IgD-negative memory B cell (primary cell): ENCODE measurements at regions not wholly inside any gene's neighbourhood (a gene's known extent, or its start where the extent isn't known, plus 50 kb on each side); places are given as distances from the start of the nearest gene placed in this dataset.
A peak's percentile ranks its signal among the peaks of the same experiment; 100 is the strongest.

Experiments used
- H3K27ac Mint-ChIP-seq, 3 donors: one replicate each; pipeline ENCODE4 v1.8.0; 2020 to 2022; ENCODE audit warnings: mild to moderate bottlenecking in 3 of 3, mixed read lengths in 3 of 3, moderate library complexity in 1 of 3
- H3K27me3 Mint-ChIP-seq: one replicate; pipeline ENCODE4 v1.8.0; 2021; ENCODE audit warnings: mixed read lengths
- H3K36me3 Mint-ChIP-seq: one replicate; pipeline ENCODE4 v1.8.0; 2020; ENCODE audit warnings: mild to moderate bottlenecking, mixed read lengths
- H3K4me1 Mint-ChIP-seq, 3 donors: one replicate each; pipeline ENCODE4 v1.8.0; 2020 to 2022; ENCODE audit warnings: mixed read lengths in 3 of 3, mild to moderate bottlenecking in 1 of 3
- H3K4me3 Mint-ChIP-seq, 4 donors: one replicate each; pipeline ENCODE4 v1.8.0; 2020 to 2022; ENCODE audit warnings: mild to moderate bottlenecking in 4 of 4, mixed read lengths in 4 of 4, moderate library complexity in 3 of 4
- H3K9me3 Mint-ChIP-seq, 3 donors: one replicate each; pipeline ENCODE4 v1.8.0; 2020 to 2021; ENCODE audit warnings: mixed read lengths in 3 of 3, mild to moderate bottlenecking in 1 of 3

- H3K9me3 Mint-ChIP-seq: peaks cover 0 to 5% (median 0%) of the 10 kb centered on the region in 3 donors
- peaks cover 0 to 1% (median 1%) of the 10 kb centered on the region in 3 donors for H3K4me1 Mint-ChIP-seq
- no peak overlapping the region for H3K4me3 Mint-ChIP-seq
- H3K27ac Mint-ChIP-seq: no peak overlapping the region
- H3K36me3 Mint-ChIP-seq: no peaks in the 10 kb centered on the region
- H3K27me3 Mint-ChIP-seq: no peaks in the 10 kb centered on the region
These were observed 169.9 kb upstream of the SLC39A10 start for GRCh38 chr2:195486987-195487644.

- peaks cover 0 to 5% (median 0%) of the 10 kb centered on the region in 3 donors for H3K9me3 Mint-ChIP-seq
- peaks cover 0 to 1% (median 1%) of the 10 kb centered on the region in 3 donors for H3K4me1 Mint-ChIP-seq
- no peaks in the 10 kb centered on the region for H3K36me3 Mint-ChIP-seq
- no peaks in the 10 kb centered on the region for H3K27me3 Mint-ChIP-seq
- H3K27ac Mint-ChIP-seq: no peak overlapping the region
- H3K4me3 Mint-ChIP-seq: no peak overlapping the region
These were observed 170.5 kb upstream of the SLC39A10 start for GRCh38 chr2:195486520-195486919.

- Mint-ChIP-seq H3K27me3 (no peaks in the 10 kb centered on the region), H3K9me3 (peaks cover 0 to 12% (median 3%) of the 10 kb centered on the region in 3 donors), H3K4me1 (peaks cover 0 to 5% (median 2%) of the 10 kb centered on the region in 3 donors), H3K4me3 (no peak overlapping the region), H3K27ac (no peak overlapping the region), H3K36me3 (peaks cover 3% of the 10 kb centered on the region)
These were observed 175.0 kb upstream of the SLC39A10 start for GRCh38 chr2:195482010-195482409.

- no peak overlapping the region for H3K4me3 Mint-ChIP-seq
- peaks cover 3% of the 10 kb centered on the region for H3K36me3 Mint-ChIP-seq
These were observed 176.9 kb upstream of the SLC39A10 start for GRCh38 chr2:195480121-195480520.

GRCh38 chr2:195479407-195479806 lies 177.6 kb upstream of the SLC39A10 start:
- peaks cover 4% of the 10 kb centered on the region for H3K27me3 Mint-ChIP-seq
- no peak overlapping the region for H3K4me3 Mint-ChIP-seq
- peaks cover 0 to 12% (median 3%) of the 10 kb centered on the region in 3 donors for H3K9me3 Mint-ChIP-seq
- peaks cover 0 to 5% (median 1%) of the 10 kb centered on the region in 3 donors for H3K4me1 Mint-ChIP-seq
- peaks cover 3% of the 10 kb centered on the region for H3K36me3 Mint-ChIP-seq
- H3K27ac Mint-ChIP-seq: no peak overlapping the region

More at GRCh38 chr2:195480121-195480520, 176.9 kb upstream of the SLC39A10 start:
- H3K27me3 Mint-ChIP-seq: peaks cover 4% of the 10 kb centered on the region
- peaks cover 0 to 5% (median 1%) of the 10 kb centered on the region in 3 donors for H3K4me1 Mint-ChIP-seq
- H3K9me3 Mint-ChIP-seq: peaks cover 0 to 12% (median 3%) of the 10 kb centered on the region in 3 donors
- H3K27ac Mint-ChIP-seq: no peak overlapping the region

- Mint-ChIP-seq H3K4me3 (peak overlapping the region in 2 of 4 donors; percentile 23 to 49), H3K36me3 (peaks cover 3% of the 10 kb centered on the region), H3K27me3 (peaks cover 4% of the 10 kb centered on the region), H3K9me3 (peaks cover 0 to 12% (median 4%) of the 10 kb centered on the region in 3 donors), H3K4me1 (peaks cover 0 to 5% (median 1%) of the 10 kb centered on the region in 3 donors), H3K27ac (no peak overlapping the region)
These were observed 179.0 kb upstream of the SLC39A10 start for GRCh38 chr2:195477996-195478382.

- peaks cover 0 to 4% (median 2%) of the 10 kb centered on the region in 3 donors for H3K4me1 Mint-ChIP-seq
- peaks cover 0 to 10% (median 4%) of the 10 kb centered on the region in 3 donors for H3K9me3 Mint-ChIP-seq
- H3K27me3 Mint-ChIP-seq: peaks cover 4% of the 10 kb centered on the region
- peaks cover 3% of the 10 kb centered on the region for H3K36me3 Mint-ChIP-seq
- H3K27ac Mint-ChIP-seq: no peak overlapping the region
- H3K4me3 Mint-ChIP-seq: peak overlapping the region in 2 of 4 donors; percentile 23 to 49
These were observed 179.6 kb upstream of the SLC39A10 start for GRCh38 chr2:195477248-195477995.

GRCh38 chr2:195475336-195475735 lies 181.7 kb upstream of the SLC39A10 start:
- Mint-ChIP-seq H3K36me3 (peaks cover 3% of the 10 kb centered on the region), H3K27me3 (peaks cover 4% of the 10 kb centered on the region), H3K4me1 (peaks cover 0 to 4% (median 2%) of the 10 kb centered on the region in 3 donors), H3K4me3 (no peak overlapping the region), H3K9me3 (peaks cover 0 to 7% (median 4%) of the 10 kb centered on the region in 3 donors), H3K27ac (no peak overlapping the region)

GRCh38 chr2:195473862-195474261 lies 183.2 kb upstream of the SLC39A10 start:
- Mint-ChIP-seq H3K9me3 (peaks cover 0 to 7% (median 4%) of the 10 kb centered on the region in 3 donors), H3K36me3 (peaks cover under 1% of the 10 kb centered on the region), H3K27ac (no peak overlapping the region), H3K27me3 (peaks cover 4% of the 10 kb centered on the region), H3K4me3 (no peak overlapping the region), H3K4me1 (peaks cover 4 to 6% (median 6%) of the 10 kb centered on the region in 3 donors)

GRCh38 chr2:195472501-195473234 lies 184.4 kb upstream of the SLC39A10 start:
- Mint-ChIP-seq H3K9me3 (peaks cover 0 to 8% (median 4%) of the 10 kb centered on the region in 3 donors), H3K27me3 (peaks cover 4% of the 10 kb centered on the region), H3K4me1 (peaks cover 7 to 12% (median 10%) of the 10 kb centered on the region in 3 donors), H3K4me3 (no peak overlapping the region), H3K27ac (no peak overlapping the region), H3K36me3 (no peaks in the 10 kb centered on the region)

GRCh38 chr2:195471807-195472206 lies 185.2 kb upstream of the SLC39A10 start:
- Mint-ChIP-seq H3K4me1 (peaks cover 5 to 12% (median 10%) of the 10 kb centered on the region in 3 donors), H3K9me3 (peaks cover 1 to 5% (median 3%) of the 10 kb centered on the region in 3 donors), H3K4me3 (no peak overlapping the region), H3K27me3 (peaks cover 4% of the 10 kb centered on the region), H3K27ac (no peak overlapping the region), H3K36me3 (no peaks in the 10 kb centered on the region)

GRCh38 chr2:195471163-195471562 lies 185.9 kb upstream of the SLC39A10 start:
- peaks cover 4% of the 10 kb centered on the region for H3K27me3 Mint-ChIP-seq
- H3K36me3 Mint-ChIP-seq: no peaks in the 10 kb centered on the region
- H3K4me1 Mint-ChIP-seq: peaks cover 5 to 12% (median 10%) of the 10 kb centered on the region in 3 donors
- no peak overlapping the region for H3K27ac Mint-ChIP-seq
- no peak overlapping the region for H3K4me3 Mint-ChIP-seq
- peaks cover 1 to 10% (median 3%) of the 10 kb centered on the region in 3 donors for H3K9me3 Mint-ChIP-seq

- peaks cover 4 to 15% (median 7%) of the 10 kb centered on the region in 3 donors for H3K9me3 Mint-ChIP-seq
- peaks cover 5 to 12% (median 10%) of the 10 kb centered on the region in 3 donors for H3K4me1 Mint-ChIP-seq
- no peak overlapping the region for H3K4me3 Mint-ChIP-seq
- H3K27ac Mint-ChIP-seq: no peak overlapping the region
- H3K27me3 Mint-ChIP-seq: peaks cover 3% of the 10 kb centered on the region
- H3K36me3 Mint-ChIP-seq: no peaks in the 10 kb centered on the region
These were observed 186.4 kb upstream of the SLC39A10 start for GRCh38 chr2:195470622-195471021.

GRCh38 chr2:195468771-195469170 lies 188.3 kb upstream of the SLC39A10 start:
- peaks cover 4 to 17% (median 7%) of the 10 kb centered on the region in 3 donors for H3K9me3 Mint-ChIP-seq
- H3K4me3 Mint-ChIP-seq: peak overlapping the region in 1 of 4 donors; percentile 24
- H3K4me1 Mint-ChIP-seq: peaks cover 5 to 12% (median 10%) of the 10 kb centered on the region in 3 donors
- H3K27me3 Mint-ChIP-seq: no peaks in the 10 kb centered on the region
- H3K27ac Mint-ChIP-seq: no peak overlapping the region
- no peaks in the 10 kb centered on the region for H3K36me3 Mint-ChIP-seq
